SK-N-SH treated with all-trans-retinoic acid at 6 μM for 48 hours (cell line): ENCODE measurements at regions not wholly inside any gene's neighbourhood (a gene's known extent, or its start where the extent isn't known, plus 50 kb on each side); places are given as distances from the start of the nearest gene placed in this dataset.

Experiments
- BACH2 ChIP-seq: fragments of 250-450 bp; sonication (Bioruptor Pico); IDR thresholded peaks from 2 replicates; pipeline ENCODE4 v1.9.0; 2021; ENCODE audit warnings: mild to moderate bottlenecking, borderline replicate concordance
- ISL1 ChIP-seq: fragments of 250-450 bp; sonication (Bioruptor Pico); IDR thresholded peaks from 2 replicates; pipeline ENCODE4 v2.1.2; 2022; ENCODE audit warnings: mild to moderate bottlenecking, moderate library complexity
- SNAI2 ChIP-seq: fragments of 250-450 bp; sonication (Bioruptor Pico); IDR thresholded peaks from 2 replicates; pipeline ENCODE4 v1.5.0; 2020; ENCODE audit warnings: mild to moderate bottlenecking, moderate library complexity

DNA sequence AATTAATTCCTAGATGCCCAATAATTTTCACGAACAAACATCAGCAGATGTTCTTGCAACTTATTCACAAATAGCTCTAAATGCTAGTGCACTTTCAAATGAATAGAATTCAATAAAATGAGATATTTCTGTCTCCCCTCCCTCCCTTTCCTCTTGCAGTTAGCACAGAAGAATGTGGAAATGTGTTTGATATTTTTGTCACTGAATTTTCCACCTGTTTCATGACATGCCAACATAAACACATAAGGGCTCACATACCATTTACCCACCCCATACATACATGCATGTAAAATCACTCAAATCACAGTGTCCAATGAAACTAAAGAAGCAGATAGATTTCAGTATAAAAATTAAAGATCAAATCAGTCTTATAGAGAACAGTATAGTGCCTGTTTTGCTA is 746.9 kb upstream of the MARCKS start:
- no peak for TF ChIP-seq ISL1 (CRISPR knock-in tag)
- no peak for TF ChIP-seq BACH2 (CRISPR knock-in tag)
- TF ChIP-seq SNAI2, result no peak
